ENCODE measurements at regions not wholly inside any gene's neighbourhood (a gene's known extent, or its start where the extent isn't known, plus 50 kb on each side); places are given as distances from the start of the nearest gene placed in this dataset.

GRCh38 chr7:21218155-21218554 is 209.7 kb upstream of the SP4 start:
- no peak for DNase-seq (ENCODE audit: low spot score)

- DNase-seq (ENCODE audit: low spot score) = no peak
Measured at GRCh38 chr7:21221130-21221529, 206.8 kb upstream of the SP4 start.

- DNase-seq (ENCODE audit: low spot score) = no peak
Measured at GRCh38 chr7:21238400-21239116, 189.3 kb upstream of the SP4 start.

GRCh38 chr7:21243265-21243664 is 184.6 kb upstream of the SP4 start:
- no peak for DNase-seq (ENCODE audit: low spot score)

- DNase-seq (ENCODE audit: low spot score) = no peak
Measured at GRCh38 chr7:21251151-21251800, 176.6 kb upstream of the SP4 start.

GRCh38 chr7:21253740-21254687 is 173.9 kb upstream of the SP4 start:
- DNase-seq (ENCODE audit: low spot score) = peak; percentile 76

GRCh38 chr7:21256310-21256877 is 171.5 kb upstream of the SP4 start:
- DNase-seq (ENCODE audit: low spot score) = no peak

GRCh38 chr7:21260939-21261338 is 166.9 kb upstream of the SP4 start:
- DNase-seq (ENCODE audit: low spot score) = no peak

GRCh38 chr7:21261627-21262594 is 166.0 kb upstream of the SP4 start:
- peak; percentile 61 for DNase-seq (ENCODE audit: low spot score)

- DNase-seq (ENCODE audit: low spot score) = peak; percentile 55
Measured at GRCh38 chr7:21269021-21269420, 158.9 kb upstream of the SP4 start.

- DNase-seq (ENCODE audit: low spot score) = no peak
Measured at GRCh38 chr7:21276471-21277035, 151.3 kb upstream of the SP4 start.

- DNase-seq (ENCODE audit: low spot score) = no peak
Measured at GRCh38 chr7:21278944-21279343, 148.9 kb upstream of the SP4 start.

- DNase-seq (ENCODE audit: low spot score) = no peak
Measured at GRCh38 chr7:21281193-21281592, 146.7 kb upstream of the SP4 start.

GRCh38 chr7:21293771-21294170 is 134.1 kb upstream of the SP4 start:
- DNase-seq (ENCODE audit: low spot score) = peak; percentile 77

GRCh38 chr7:21299766-21300165 is 128.1 kb upstream of the SP4 start:
- DNase-seq (ENCODE audit: low spot score) = no peak

GRCh38 chr7:21300692-21301091 is 127.2 kb upstream of the SP4 start:
- peak; percentile 43 for DNase-seq (ENCODE audit: low spot score)

GRCh38 chr7:21304808-21305375 is 123.0 kb upstream of the SP4 start:
- DNase-seq (ENCODE audit: low spot score) = no peak

GRCh38 chr7:21305455-21306235 is 122.2 kb upstream of the SP4 start:
- DNase-seq (ENCODE audit: low spot score) = no peak

GRCh38 chr7:21314954-21315353 is 112.9 kb upstream of the SP4 start:
- no peak for DNase-seq (ENCODE audit: low spot score)
